Fibroblast of mammary gland (primary cell): ENCODE measurements at regions not wholly inside any gene's neighbourhood (a gene's known extent, or its start where the extent isn't known, plus 50 kb on each side); places are given as distances from the start of the nearest gene placed in this dataset.

Experiments used
- DNase-seq: peaks from one replicate; pipeline ENCODE4 v3.0.0-alpha.2; 2010; ENCODE audit warnings: low read depth
- H3K4me3 ChIP-seq: 2 replicates; pipeline ENCODE4 v1.5.1; 2011; ENCODE audit warnings: low read depth, mild to moderate bottlenecking, low read length, moderate library complexity; ENCODE audit not compliant: control insufficient read depth
- CTCF ChIP-seq: conservative IDR thresholded peaks from 2 replicates; pipeline ENCODE4 v1.5.1; 2011; ENCODE audit warnings: low read depth, low read length, inconsistent platforms; ENCODE audit not compliant: control insufficient read depth, insufficient read depth

- DNase-seq: no peak
- TF ChIP-seq CTCF: no peak
- H3K4me3 ChIP-seq: no peak overlapping the region
Measured at GRCh38 chr1:81234237-81234636, 566.5 kb upstream of the ADGRL2 start.

- TF ChIP-seq CTCF: no peak
- no peak for DNase-seq
- H3K4me3 ChIP-seq: no peak overlapping the region
Measured at GRCh38 chr1:81233591-81233990, 567.1 kb upstream of the ADGRL2 start.

GRCh38 chr1:81232420-81232819 is 568.3 kb upstream of the ADGRL2 start:
- DNase-seq: peak; percentile 23

GRCh38 chr1:81231729-81232038 is 569.0 kb upstream of the ADGRL2 start:
- no peak overlapping the region for H3K4me3 ChIP-seq
- TF ChIP-seq CTCF: no peak
- peak; percentile 25 for DNase-seq

More at GRCh38 chr1:81232420-81232819, 568.3 kb upstream of the ADGRL2 start:
- no peak for TF ChIP-seq CTCF
- H3K4me3 ChIP-seq: no peak overlapping the region

GRCh38 chr1:81230983-81231728 is 569.6 kb upstream of the ADGRL2 start:
- H3K4me3 ChIP-seq: no peak overlapping the region
- no peak for TF ChIP-seq CTCF

GRCh38 chr1:81228926-81229325 is 571.8 kb upstream of the ADGRL2 start:
- TF ChIP-seq CTCF: no peak
- H3K4me3 ChIP-seq: no peak overlapping the region
- no peak for DNase-seq

More at GRCh38 chr1:81230983-81231728, 569.6 kb upstream of the ADGRL2 start:
- no peak for DNase-seq

GRCh38 chr1:81226603-81226928 is 574.2 kb upstream of the ADGRL2 start:
- no peak overlapping the region for H3K4me3 ChIP-seq
- DNase-seq: no peak
- TF ChIP-seq CTCF: no peak
